ENCODE measurements at regions not wholly inside any gene's neighbourhood (a gene's known extent, or its start where the extent isn't known, plus 50 kb on each side); places are given as distances from the start of the nearest gene placed in this dataset.
A peak's percentile ranks its signal among the peaks of the same experiment; 100 is the strongest.

DNA sequence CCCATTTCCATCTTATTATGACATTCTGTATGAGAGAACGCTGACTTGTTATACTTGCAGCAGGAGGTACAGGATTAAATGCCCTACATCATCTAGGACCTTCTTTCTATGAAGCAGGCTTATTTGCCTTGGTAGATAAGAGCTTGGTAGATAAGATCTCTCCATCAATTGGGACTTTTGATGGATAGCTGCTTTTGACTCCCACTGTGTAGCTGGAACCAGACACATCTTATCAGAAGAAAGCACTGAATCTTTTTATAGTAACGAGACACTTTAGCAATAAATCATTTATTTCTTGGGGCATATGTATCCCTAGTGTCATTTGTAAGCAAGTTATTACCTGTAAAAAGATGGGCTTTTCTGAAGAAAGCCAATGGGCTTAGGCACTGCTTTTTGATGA, 613.9 kb downstream of the TECRL start:
- Histone ChIP-seq H4K20me1 (ENCODE audit: insufficient read depth, low read length) (no peaks in the 10 kb centered on the region), H3K79me2 (ENCODE audit: insufficient read depth, low read length) (no peaks in the 10 kb centered on the region), H3K27me3 (ENCODE audit: insufficient read depth, low read length) (no peaks in the 10 kb centered on the region), H3K4me2 (ENCODE audit: insufficient read depth, low read length) (no peak overlapping the region), H3K4me1 (ENCODE audit: insufficient read depth, low read length) (no peaks in the 10 kb centered on the region), H2AFZ (ENCODE audit: low read length) (no peak overlapping the region), H3K9me3 (ENCODE audit: low read depth, low read length) (no peaks in the 10 kb centered on the region), H3K4me3 (ENCODE audit: insufficient read depth, low read length) (no peak overlapping the region), H3K36me3 (ENCODE audit: insufficient read depth, low read length) (no peaks in the 10 kb centered on the region), H3K27ac (ENCODE audit: low read depth, low read length) (no peak overlapping the region)
- TF ChIP-seq, protein P1, sequence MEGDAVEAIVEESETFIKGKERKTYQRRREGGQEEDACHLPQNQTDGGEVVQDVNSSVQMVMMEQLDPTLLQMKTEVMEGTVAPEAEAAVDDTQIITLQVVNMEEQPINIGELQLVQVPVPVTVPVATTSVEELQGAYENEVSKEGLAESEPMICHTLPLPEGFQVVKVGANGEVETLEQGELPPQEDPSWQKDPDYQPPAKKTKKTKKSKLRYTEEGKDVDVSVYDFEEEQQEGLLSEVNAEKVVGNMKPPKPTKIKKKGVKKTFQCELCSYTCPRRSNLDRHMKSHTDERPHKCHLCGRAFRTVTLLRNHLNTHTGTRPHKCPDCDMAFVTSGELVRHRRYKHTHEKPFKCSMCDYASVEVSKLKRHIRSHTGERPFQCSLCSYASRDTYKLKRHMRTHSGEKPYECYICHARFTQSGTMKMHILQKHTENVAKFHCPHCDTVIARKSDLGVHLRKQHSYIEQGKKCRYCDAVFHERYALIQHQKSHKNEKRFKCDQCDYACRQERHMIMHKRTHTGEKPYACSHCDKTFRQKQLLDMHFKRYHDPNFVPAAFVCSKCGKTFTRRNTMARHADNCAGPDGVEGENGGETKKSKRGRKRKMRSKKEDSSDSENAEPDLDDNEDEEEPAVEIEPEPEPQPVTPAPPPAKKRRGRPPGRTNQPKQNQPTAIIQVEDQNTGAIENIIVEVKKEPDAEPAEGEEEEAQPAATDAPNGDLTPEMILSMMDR (IDR thresholded peaks at IDR 0.05; ENCODE audit: extremely low read depth, low read depth, low read length): no peak
- DNase-seq (ENCODE audit: insufficient read length, low spot score, missing footprints): no peak

DNA sequence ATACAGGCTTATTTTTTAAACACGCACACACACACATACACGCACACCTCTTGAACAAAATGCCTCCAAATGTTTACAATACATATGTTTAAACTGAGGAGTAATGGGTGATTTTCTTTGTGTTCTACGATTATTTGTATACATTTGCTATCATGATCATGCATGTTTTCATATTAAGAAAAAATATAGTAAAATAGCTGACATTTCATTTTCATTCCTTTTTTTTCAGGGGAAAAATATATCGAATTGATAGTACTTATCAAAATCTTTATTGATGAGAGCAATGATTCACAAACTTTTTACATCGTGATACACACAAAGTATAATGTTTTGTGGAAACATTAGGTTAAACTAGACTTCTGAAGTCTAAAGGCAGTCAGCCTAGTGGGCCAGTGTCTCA, 618.9 kb downstream of the TECRL start:
- no peak overlapping the region for H3K4me2 ChIP-seq (ENCODE audit: insufficient read depth, low read length)
- no peaks in the 10 kb centered on the region for H3K4me1 ChIP-seq (ENCODE audit: insufficient read depth, low read length)
- no peaks in the 10 kb centered on the region for H3K79me2 ChIP-seq (ENCODE audit: insufficient read depth, low read length)
- no peaks in the 10 kb centered on the region for H3K36me3 ChIP-seq (ENCODE audit: insufficient read depth, low read length)
- H2AFZ ChIP-seq (ENCODE audit: low read length): no peak overlapping the region
- TF ChIP-seq, protein P1 (IDR thresholded peaks at IDR 0.05; ENCODE audit: extremely low read depth, low read depth, low read length): no peak
- no peaks in the 10 kb centered on the region for H3K9me3 ChIP-seq (ENCODE audit: low read depth, low read length)
- no peak overlapping the region for H3K27ac ChIP-seq (ENCODE audit: low read depth, low read length)
- H3K27me3 ChIP-seq (ENCODE audit: insufficient read depth, low read length): no peaks in the 10 kb centered on the region
- peak; percentile 32 for DNase-seq (ENCODE audit: insufficient read length, low spot score, missing footprints)
- H3K4me3 ChIP-seq (ENCODE audit: insufficient read depth, low read length): no peak overlapping the region
- H4K20me1 ChIP-seq (ENCODE audit: insufficient read depth, low read length): no peaks in the 10 kb centered on the region

- H3K79me2 ChIP-seq (ENCODE audit: insufficient read depth, low read length): no peaks in the 10 kb centered on the region
- no peak overlapping the region for H3K4me3 ChIP-seq (ENCODE audit: insufficient read depth, low read length)
- no peak overlapping the region for H3K4me2 ChIP-seq (ENCODE audit: insufficient read depth, low read length)
- TF ChIP-seq, protein P1 (IDR thresholded peaks at IDR 0.05; ENCODE audit: extremely low read depth, low read depth, low read length): no peak
- DNase-seq (ENCODE audit: insufficient read length, low spot score, missing footprints): no peak
- no peaks in the 10 kb centered on the region for H3K9me3 ChIP-seq (ENCODE audit: low read depth, low read length)
- H3K4me1 ChIP-seq (ENCODE audit: insufficient read depth, low read length): no peaks in the 10 kb centered on the region
- H3K27me3 ChIP-seq (ENCODE audit: insufficient read depth, low read length): no peaks in the 10 kb centered on the region
- H3K27ac ChIP-seq (ENCODE audit: low read depth, low read length): no peak overlapping the region
- H3K36me3 ChIP-seq (ENCODE audit: insufficient read depth, low read length): no peaks in the 10 kb centered on the region
- no peak overlapping the region for H2AFZ ChIP-seq (ENCODE audit: low read length)
- H4K20me1 ChIP-seq (ENCODE audit: insufficient read depth, low read length): no peaks in the 10 kb centered on the region
Measured at GRCh38 chr4:63788271-63788670, 621.0 kb downstream of the TECRL start.

- Histone ChIP-seq H3K27ac (ENCODE audit: low read depth, low read length) (no peak overlapping the region), H3K9me3 (ENCODE audit: low read depth, low read length) (no peaks in the 10 kb centered on the region), H3K4me1 (ENCODE audit: insufficient read depth, low read length) (no peaks in the 10 kb centered on the region), H3K27me3 (ENCODE audit: insufficient read depth, low read length) (no peaks in the 10 kb centered on the region), H3K4me3 (ENCODE audit: insufficient read depth, low read length) (no peak overlapping the region), H3K36me3 (ENCODE audit: insufficient read depth, low read length) (no peaks in the 10 kb centered on the region), H3K4me2 (ENCODE audit: insufficient read depth, low read length) (no peak overlapping the region), H2AFZ (ENCODE audit: low read length) (no peak overlapping the region), H4K20me1 (ENCODE audit: insufficient read depth, low read length) (no peaks in the 10 kb centered on the region), H3K79me2 (ENCODE audit: insufficient read depth, low read length) (no peaks in the 10 kb centered on the region)
- TF ChIP-seq, protein P1 (IDR thresholded peaks at IDR 0.05; ENCODE audit: extremely low read depth, low read depth, low read length): no peak
- DNase-seq (ENCODE audit: insufficient read length, low spot score, missing footprints): no peak
Measured at GRCh38 chr4:63787326-63787725, 621.9 kb downstream of the TECRL start.

All from osteoblast (primary cell).